ENCODE measurements at regions not wholly inside any gene's neighbourhood (a gene's known extent, or its start where the extent isn't known, plus 50 kb on each side); places are given as distances from the start of the nearest gene placed in this dataset.

GRCh38 chr5:136722086-136722485, 356.7 kb upstream of the TRPC7 start:
- Histone ChIP-seq H3K27me3 (no peaks in the 10 kb centered on the region), H3K4me1 (no peaks in the 10 kb centered on the region), H3K27ac (no peak overlapping the region), H3K4me3 (no peak overlapping the region), H3K9me3 (no peaks in the 10 kb centered on the region), H3K36me3 (no peaks in the 10 kb centered on the region)
- intact Hi-C loops (cut with DNase I): no loop called here
- DNase-seq (ENCODE audit: low spot score in 2 of 2): no peak
- no peak for TF ChIP-seq CTCF (IDR thresholded peaks at IDR 0.05)

DNA sequence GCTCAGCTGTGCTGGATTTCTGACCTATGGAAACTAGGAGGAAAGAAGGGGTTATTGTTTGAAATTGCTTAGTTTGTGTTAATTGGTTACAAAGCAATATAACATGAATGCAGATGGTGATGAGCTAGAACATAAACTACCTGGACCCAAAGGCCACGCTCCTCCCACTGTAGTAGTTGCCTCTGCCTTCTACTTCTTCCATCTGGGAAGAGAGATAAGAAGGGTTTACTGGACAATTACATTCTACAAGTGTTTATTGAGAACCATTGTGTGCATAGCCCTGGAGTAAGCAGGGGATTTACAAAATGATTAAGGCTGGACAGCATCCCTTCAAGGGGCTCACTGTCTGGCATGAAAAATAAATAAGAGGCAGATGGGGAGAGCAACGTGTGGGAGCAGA, 355.3 kb upstream of the TRPC7 start:
- Histone ChIP-seq H3K9me3 (no peaks in the 10 kb centered on the region), H3K36me3 (no peaks in the 10 kb centered on the region), H3K4me3 (no peak overlapping the region), H3K27ac (no peak overlapping the region), H3K4me1 (no peaks in the 10 kb centered on the region), H3K27me3 (no peaks in the 10 kb centered on the region)
- intact Hi-C loops (cut with DNase I): no loop called here
- no peak for DNase-seq (ENCODE audit: low spot score in 2 of 2)
- TF ChIP-seq CTCF (IDR thresholded peaks at IDR 0.05): no peak

- Histone ChIP-seq H3K36me3 (no peaks in the 10 kb centered on the region), H3K9me3 (no peaks in the 10 kb centered on the region), H3K27ac (no peak overlapping the region), H3K4me3 (no peak overlapping the region), H3K4me1 (no peaks in the 10 kb centered on the region), H3K27me3 (no peaks in the 10 kb centered on the region)
- no peak for TF ChIP-seq CTCF (IDR thresholded peaks at IDR 0.05)
- no peak for DNase-seq (ENCODE audit: low spot score in 2 of 2)
- intact Hi-C loops (cut with DNase I): no loop called here
Observed at GRCh38 chr5:136717917-136718316, 352.6 kb upstream of the TRPC7 start.

DNA sequence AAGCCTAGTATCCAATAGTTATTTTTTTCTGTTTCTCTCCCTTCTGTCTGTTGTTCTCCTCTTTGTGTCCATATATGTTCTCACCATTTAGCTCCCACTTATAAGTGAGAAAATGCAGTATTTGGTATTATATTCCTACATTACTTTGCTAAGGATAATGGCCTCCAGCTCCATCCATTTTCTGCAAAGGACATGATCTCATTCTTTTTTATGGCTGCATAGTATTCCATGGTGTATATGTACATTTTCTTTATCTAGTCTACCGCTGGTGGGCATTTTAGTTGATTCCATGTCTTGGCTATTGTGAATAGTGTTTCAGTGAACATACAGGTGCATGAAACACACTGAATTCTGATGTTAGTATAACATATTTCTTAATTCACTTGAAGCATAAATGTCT, 348.9 kb upstream of the TRPC7 start:
- Histone ChIP-seq H3K27me3 (no peaks in the 10 kb centered on the region), H3K27ac (no peak overlapping the region), H3K4me1 (no peaks in the 10 kb centered on the region), H3K9me3 (no peaks in the 10 kb centered on the region), H3K4me3 (no peak overlapping the region), H3K36me3 (no peaks in the 10 kb centered on the region)
- intact Hi-C loops (cut with DNase I): no loop called here
- DNase-seq (ENCODE audit: low spot score in 2 of 2): no peak
- TF ChIP-seq CTCF (IDR thresholded peaks at IDR 0.05): no peak

GRCh38 chr5:136712628-136713027, 347.3 kb upstream of the TRPC7 start:
- no peak overlapping the region for H3K4me3 ChIP-seq
- DNase-seq (ENCODE audit: low spot score in 2 of 2): no peak
- no peak overlapping the region for H3K27ac ChIP-seq
- TF ChIP-seq CTCF (IDR thresholded peaks at IDR 0.05): no peak
- H3K9me3 ChIP-seq: no peaks in the 10 kb centered on the region
- H3K27me3 ChIP-seq: no peaks in the 10 kb centered on the region
- intact Hi-C loops (cut with DNase I): no loop called here
- no peaks in the 10 kb centered on the region for H3K36me3 ChIP-seq
- no peaks in the 10 kb centered on the region for H3K4me1 ChIP-seq

- H3K4me1 ChIP-seq: no peaks in the 10 kb centered on the region
- no peak overlapping the region for H3K27ac ChIP-seq
- no peak overlapping the region for H3K4me3 ChIP-seq
- TF ChIP-seq CTCF (IDR thresholded peaks at IDR 0.05): no peak
- intact Hi-C loops (cut with DNase I): no loop called here
- H3K9me3 ChIP-seq: no peaks in the 10 kb centered on the region
- no peak for DNase-seq (ENCODE audit: low spot score in 2 of 2)
- H3K36me3 ChIP-seq: no peaks in the 10 kb centered on the region
- H3K27me3 ChIP-seq: no peaks in the 10 kb centered on the region
Observed at GRCh38 chr5:136710834-136711233, 345.5 kb upstream of the TRPC7 start.

All from ascending aorta (tissue), 2 donors.